ENCODE measurements at regions not wholly inside any gene's neighbourhood (a gene's known extent, or its start where the extent isn't known, plus 50 kb on each side); places are given as distances from the start of the nearest gene placed in this dataset.

GRCh38 chr6:90829311-90829710 lies 242.4 kb upstream of the MAP3K7 start:
- Histone ChIP-seq H3K27me3 (ENCODE audit: low read depth, low read length) (no peaks in the 10 kb centered on the region), H3K9me3 (ENCODE audit: control insufficient read depth in 1 of 2, low read length in 2 of 2) (no peaks in the 10 kb centered on the region), H3K4me3 (ENCODE audit: low read depth in 1 of 2, low read length in 2 of 2) (no peak overlapping the region), H3K36me3 (ENCODE audit: control insufficient read depth in 1 of 2, insufficient read depth in 2 of 2, low read length in 2 of 2) (no peaks in the 10 kb centered on the region), H3K4me1 (ENCODE audit: control insufficient read depth in 1 of 2, insufficient read depth in 2 of 2, low read length in 2 of 2) (no peaks in the 10 kb centered on the region), H3K27ac (ENCODE audit: low read length) (no peak overlapping the region)

GRCh38 chr6:90820436-90820835 lies 233.6 kb upstream of the MAP3K7 start:
- Histone ChIP-seq H3K4me3 (ENCODE audit: low read depth in 1 of 2, low read length in 2 of 2) (no peak overlapping the region), H3K4me1 (ENCODE audit: control insufficient read depth in 1 of 2, insufficient read depth in 2 of 2, low read length in 2 of 2) (no peaks in the 10 kb centered on the region), H3K27me3 (ENCODE audit: low read depth, low read length) (no peaks in the 10 kb centered on the region), H3K27ac (ENCODE audit: low read length) (no peak overlapping the region), H3K36me3 (ENCODE audit: control insufficient read depth in 1 of 2, insufficient read depth in 2 of 2, low read length in 2 of 2) (no peaks in the 10 kb centered on the region), H3K9me3 (ENCODE audit: control insufficient read depth in 1 of 2, low read length in 2 of 2) (no peaks in the 10 kb centered on the region)

GRCh38 chr6:90819483-90819882 lies 232.6 kb upstream of the MAP3K7 start:
- Histone ChIP-seq H3K27me3 (ENCODE audit: low read depth, low read length) (no peaks in the 10 kb centered on the region), H3K36me3 (ENCODE audit: control insufficient read depth in 1 of 2, insufficient read depth in 2 of 2, low read length in 2 of 2) (no peaks in the 10 kb centered on the region), H3K4me1 (ENCODE audit: control insufficient read depth in 1 of 2, insufficient read depth in 2 of 2, low read length in 2 of 2) (no peaks in the 10 kb centered on the region), H3K27ac (ENCODE audit: low read length) (no peak overlapping the region), H3K4me3 (ENCODE audit: low read depth in 1 of 2, low read length in 2 of 2) (no peak overlapping the region), H3K9me3 (ENCODE audit: control insufficient read depth in 1 of 2, low read length in 2 of 2) (no peaks in the 10 kb centered on the region)

DNA sequence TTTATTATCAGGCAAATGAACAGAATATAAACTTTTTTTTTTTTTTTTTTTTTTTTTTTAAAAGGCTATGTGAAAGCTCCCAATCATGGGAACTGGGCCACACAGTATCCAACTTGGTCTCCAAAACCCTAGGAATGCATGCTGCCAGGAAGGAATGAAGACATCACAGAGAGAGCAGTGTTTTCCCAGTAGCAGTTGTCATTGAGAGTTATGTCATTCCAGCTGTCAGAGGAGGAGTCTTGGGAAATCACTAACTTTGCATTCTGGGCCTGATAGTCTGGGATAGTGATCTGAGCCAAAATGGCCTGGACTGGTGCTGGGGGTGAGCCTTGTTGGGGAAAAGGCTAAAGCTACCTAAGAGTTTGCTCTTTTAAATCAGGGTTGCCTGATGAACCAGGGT lies 231.3 kb upstream of the MAP3K7 start:
- H3K27ac ChIP-seq (ENCODE audit: low read length): no peak overlapping the region
- no peaks in the 10 kb centered on the region for H3K27me3 ChIP-seq (ENCODE audit: low read depth, low read length)
- H3K4me3 ChIP-seq (ENCODE audit: low read depth in 1 of 2, low read length in 2 of 2): no peak overlapping the region
- no peaks in the 10 kb centered on the region for H3K4me1 ChIP-seq (ENCODE audit: control insufficient read depth in 1 of 2, insufficient read depth in 2 of 2, low read length in 2 of 2)
- H3K9me3 ChIP-seq (ENCODE audit: control insufficient read depth in 1 of 2, low read length in 2 of 2): peaks cover 0 to 5% of the 10 kb centered on the region in 2 donors
- H3K36me3 ChIP-seq (ENCODE audit: control insufficient read depth in 1 of 2, insufficient read depth in 2 of 2, low read length in 2 of 2): no peaks in the 10 kb centered on the region

- no peaks in the 10 kb centered on the region for H3K4me1 ChIP-seq (ENCODE audit: control insufficient read depth in 1 of 2, insufficient read depth in 2 of 2, low read length in 2 of 2)
- H3K36me3 ChIP-seq (ENCODE audit: control insufficient read depth in 1 of 2, insufficient read depth in 2 of 2, low read length in 2 of 2): no peaks in the 10 kb centered on the region
- H3K27ac ChIP-seq (ENCODE audit: low read length): no peak overlapping the region
- peaks cover 0 to 5% of the 10 kb centered on the region in 2 donors for H3K9me3 ChIP-seq (ENCODE audit: control insufficient read depth in 1 of 2, low read length in 2 of 2)
- H3K4me3 ChIP-seq (ENCODE audit: low read depth in 1 of 2, low read length in 2 of 2): no peak overlapping the region
- H3K27me3 ChIP-seq (ENCODE audit: low read depth, low read length): no peaks in the 10 kb centered on the region
These were observed 229.9 kb upstream of the MAP3K7 start for GRCh38 chr6:90816764-90817163.

- no peak overlapping the region for H3K4me3 ChIP-seq (ENCODE audit: low read depth in 1 of 2, low read length in 2 of 2)
These were observed 224.8 kb upstream of the MAP3K7 start for GRCh38 chr6:90811596-90812226.

DNA sequence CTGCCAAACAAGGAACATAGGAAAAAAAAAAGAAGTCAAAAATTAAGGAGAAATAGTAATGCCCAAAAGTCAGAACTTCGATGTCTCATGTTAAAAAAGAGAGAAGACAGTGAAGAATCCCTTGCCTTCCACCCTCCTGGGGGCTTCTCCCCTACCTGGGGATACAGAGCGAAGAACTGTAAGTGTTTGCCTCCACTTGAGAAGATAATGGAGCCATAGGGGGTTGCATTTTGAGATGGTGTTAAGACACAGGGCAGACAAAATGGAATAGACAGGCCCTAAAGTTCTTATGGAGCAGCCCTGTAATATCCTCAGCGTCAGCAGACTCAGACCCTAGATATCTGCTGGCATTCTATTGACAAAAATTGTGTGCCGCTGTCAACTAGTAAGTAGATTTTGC lies 222.2 kb upstream of the MAP3K7 start:
- Histone ChIP-seq H3K4me3 (ENCODE audit: low read depth in 1 of 2, low read length in 2 of 2) (no peak overlapping the region), H3K9me3 (ENCODE audit: control insufficient read depth in 1 of 2, low read length in 2 of 2) (peaks cover 0 to 5% of the 10 kb centered on the region in 2 donors), H3K4me1 (ENCODE audit: control insufficient read depth in 1 of 2, insufficient read depth in 2 of 2, low read length in 2 of 2) (no peaks in the 10 kb centered on the region), H3K27me3 (ENCODE audit: low read depth, low read length) (no peaks in the 10 kb centered on the region), H3K36me3 (ENCODE audit: control insufficient read depth in 1 of 2, insufficient read depth in 2 of 2, low read length in 2 of 2) (no peaks in the 10 kb centered on the region), H3K27ac (ENCODE audit: low read length) (no peak overlapping the region)

More at GRCh38 chr6:90811596-90812226, 224.8 kb upstream of the MAP3K7 start:
- no peaks in the 10 kb centered on the region for H3K4me1 ChIP-seq (ENCODE audit: control insufficient read depth in 1 of 2, insufficient read depth in 2 of 2, low read length in 2 of 2)
- H3K27me3 ChIP-seq (ENCODE audit: low read depth, low read length): no peaks in the 10 kb centered on the region
- no peak overlapping the region for H3K27ac ChIP-seq (ENCODE audit: low read length)
- peaks cover 0 to 5% of the 10 kb centered on the region in 2 donors for H3K9me3 ChIP-seq (ENCODE audit: control insufficient read depth in 1 of 2, low read length in 2 of 2)
- no peaks in the 10 kb centered on the region for H3K36me3 ChIP-seq (ENCODE audit: control insufficient read depth in 1 of 2, insufficient read depth in 2 of 2, low read length in 2 of 2)

GRCh38 chr6:90807791-90808701 lies 221.2 kb upstream of the MAP3K7 start:
- H3K4me1 ChIP-seq (ENCODE audit: control insufficient read depth in 1 of 2, insufficient read depth in 2 of 2, low read length in 2 of 2): no peaks in the 10 kb centered on the region

DNA sequence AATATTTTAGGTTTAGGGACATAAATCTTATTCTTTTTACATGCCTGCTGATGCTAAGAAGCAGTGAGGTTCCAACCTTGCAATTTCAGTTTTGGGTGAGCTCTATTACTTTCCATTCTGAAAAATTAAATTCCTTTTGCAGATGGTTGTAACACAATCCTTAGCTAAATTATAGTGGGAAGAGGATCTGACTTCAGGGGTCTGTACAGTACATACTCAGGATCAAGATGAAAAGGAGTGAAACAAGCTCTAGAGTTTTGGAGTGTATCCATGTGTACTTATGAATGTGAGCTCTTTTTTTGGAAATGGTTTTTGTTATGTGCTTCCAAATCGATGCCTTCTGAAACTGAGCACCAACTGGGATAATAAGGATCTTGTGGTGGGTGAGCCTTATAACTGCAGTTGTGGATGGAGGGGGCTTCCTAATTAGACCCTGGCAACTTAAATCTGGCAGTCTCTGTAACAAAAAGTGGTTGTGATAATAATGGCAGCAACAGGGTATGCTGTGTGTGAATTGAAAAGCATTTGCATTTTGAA lies 218.8 kb upstream of the MAP3K7 start:
- Histone ChIP-seq H3K9me3 (ENCODE audit: control insufficient read depth in 1 of 2, low read length in 2 of 2) (no peaks in the 10 kb centered on the region), H3K27me3 (ENCODE audit: low read depth, low read length) (no peaks in the 10 kb centered on the region), H3K27ac (ENCODE audit: low read length) (no peak overlapping the region), H3K36me3 (ENCODE audit: control insufficient read depth in 1 of 2, insufficient read depth in 2 of 2, low read length in 2 of 2) (no peaks in the 10 kb centered on the region), H3K4me3 (ENCODE audit: low read depth in 1 of 2, low read length in 2 of 2) (no peak overlapping the region), H3K4me1 (ENCODE audit: control insufficient read depth in 1 of 2, insufficient read depth in 2 of 2, low read length in 2 of 2) (no peaks in the 10 kb centered on the region)

More at GRCh38 chr6:90807791-90808701, 221.2 kb upstream of the MAP3K7 start:
- Histone ChIP-seq H3K27ac (ENCODE audit: low read length) (no peak overlapping the region), H3K4me3 (ENCODE audit: low read depth in 1 of 2, low read length in 2 of 2) (no peak overlapping the region), H3K9me3 (ENCODE audit: control insufficient read depth in 1 of 2, low read length in 2 of 2) (no peaks in the 10 kb centered on the region), H3K36me3 (ENCODE audit: control insufficient read depth in 1 of 2, insufficient read depth in 2 of 2, low read length in 2 of 2) (no peaks in the 10 kb centered on the region), H3K27me3 (ENCODE audit: low read depth, low read length) (no peaks in the 10 kb centered on the region)

GRCh38 chr6:90803956-90804355 lies 217.1 kb upstream of the MAP3K7 start:
- Histone ChIP-seq H3K27ac (ENCODE audit: low read length) (no peak overlapping the region), H3K9me3 (ENCODE audit: control insufficient read depth in 1 of 2, low read length in 2 of 2) (no peaks in the 10 kb centered on the region), H3K36me3 (ENCODE audit: control insufficient read depth in 1 of 2, insufficient read depth in 2 of 2, low read length in 2 of 2) (no peaks in the 10 kb centered on the region), H3K27me3 (ENCODE audit: low read depth, low read length) (no peaks in the 10 kb centered on the region), H3K4me1 (ENCODE audit: control insufficient read depth in 1 of 2, insufficient read depth in 2 of 2, low read length in 2 of 2) (no peaks in the 10 kb centered on the region), H3K4me3 (ENCODE audit: low read depth in 1 of 2, low read length in 2 of 2) (no peak overlapping the region)

GRCh38 chr6:90795078-90795477 lies 208.2 kb upstream of the MAP3K7 start:
- Histone ChIP-seq H3K4me3 (ENCODE audit: low read depth in 1 of 2, low read length in 2 of 2) (no peak overlapping the region), H3K4me1 (ENCODE audit: control insufficient read depth in 1 of 2, insufficient read depth in 2 of 2, low read length in 2 of 2) (no peaks in the 10 kb centered on the region), H3K9me3 (ENCODE audit: control insufficient read depth in 1 of 2, low read length in 2 of 2) (no peaks in the 10 kb centered on the region), H3K27ac (ENCODE audit: low read length) (no peak overlapping the region), H3K27me3 (ENCODE audit: low read depth, low read length) (no peaks in the 10 kb centered on the region), H3K36me3 (ENCODE audit: control insufficient read depth in 1 of 2, insufficient read depth in 2 of 2, low read length in 2 of 2) (no peaks in the 10 kb centered on the region)

Data from muscle layer of duodenum (tissue), 2 donors.